SK-N-MC (cell line): ENCODE measurements at regions not wholly inside any gene's neighbourhood (a gene's known extent, or its start where the extent isn't known, plus 50 kb on each side); places are given as distances from the start of the nearest gene placed in this dataset.

Experiments used
- DNase-seq: peaks from one replicate; pipeline ENCODE4 v3.0.0-alpha.2; 2011; ENCODE audit warnings: low read depth, low spot score
- H3K27ac ChIP-seq: fragments of 200-600 bp; sonication (generic); 2 replicates; pipeline ENCODE4 v1.5.1; 2016; ENCODE audit warnings: mixed run types
- H3K36me3 ChIP-seq: fragments of 200-600 bp; sonication (generic); 2 replicates; pipeline ENCODE4 v1.6.1; 2017; ENCODE audit warnings: antibody characterized with exemption, low read length, mixed read lengths; ENCODE audit not compliant: insufficient read depth
- H3K4me3 ChIP-seq: fragments of 200-600 bp; sonication (generic); 2 replicates; pipeline ENCODE4 v1.5.1; 2016
- H3K9ac ChIP-seq: fragments of 200-600 bp; sonication (generic); 2 replicates; pipeline ENCODE4 v1.8.0; 2017; ENCODE audit warnings: mixed run types, mixed read lengths; ENCODE audit not compliant: insufficient read length
- H3K9me3 ChIP-seq: fragments of 200-600 bp; sonication (generic); 2 replicates; pipeline ENCODE4 v1.6.1; 2017; ENCODE audit warnings: low read depth, mild to moderate bottlenecking, antibody characterized with exemption, low read length, moderate library complexity, mixed read lengths
- EZH2 ChIP-seq: fragments of 200-600 bp; sonication (generic); IDR thresholded peaks from one replicate; pipeline ENCODE4 v1.6.1; 2017; ENCODE audit warnings: antibody characterized with exemption
- FOXP2 ChIP-seq: optimal IDR thresholded peaks from 2 replicates; pipeline ENCODE3; 2011; ENCODE audit warnings: mild to moderate bottlenecking, moderate library complexity; ENCODE audit not compliant: insufficient read depth; ENCODE audit errors: extremely low read length, control extremely low read depth
- POLR2AphosphoS5 ChIP-seq: IDR thresholded peaks from 2 replicates; pipeline ENCODE4 v1.6.1; 2012; ENCODE audit warnings: mild to moderate bottlenecking, low read depth, low read length, borderline replicate concordance

- Histone ChIP-seq H3K27ac (no peak overlapping the region), H3K9ac (no peak overlapping the region), H3K4me3 (no peak overlapping the region), H3K36me3 (no peaks in the 10 kb centered on the region), H3K9me3 (no peaks in the 10 kb centered on the region)
- no peak for TF ChIP-seq EZH2
- no peak for TF ChIP-seq POLR2AphosphoS5
- TF ChIP-seq FOXP2: no peak
- no peak for DNase-seq
Measured at GRCh38 chr6:98487612-98488011, 346.8 kb upstream of the POU3F2 start.

GRCh38 chr6:98498144-98498775 is 336.1 kb upstream of the POU3F2 start:
- no peak overlapping the region for H3K4me3 ChIP-seq
- no peak overlapping the region for H3K9ac ChIP-seq
- TF ChIP-seq EZH2 (no peak), POLR2AphosphoS5 (no peak), FOXP2 (no peak)
- H3K27ac ChIP-seq: no peak overlapping the region
- H3K36me3 ChIP-seq: no peaks in the 10 kb centered on the region
- no peaks in the 10 kb centered on the region for H3K9me3 ChIP-seq
- DNase-seq: no peak

GRCh38 chr6:98498866-98499265 is 335.5 kb upstream of the POU3F2 start:
- H3K4me3 ChIP-seq: no peak overlapping the region
- no peaks in the 10 kb centered on the region for H3K9me3 ChIP-seq
- no peak for TF ChIP-seq POLR2AphosphoS5
- no peak for TF ChIP-seq FOXP2
- no peak for TF ChIP-seq EZH2
- no peak overlapping the region for H3K27ac ChIP-seq
- no peak overlapping the region for H3K9ac ChIP-seq
- DNase-seq: no peak
- H3K36me3 ChIP-seq: no peaks in the 10 kb centered on the region

GRCh38 chr6:98514073-98514720 is 320.2 kb upstream of the POU3F2 start:
- H3K9ac ChIP-seq: no peak overlapping the region
- DNase-seq: no peak
- no peaks in the 10 kb centered on the region for H3K9me3 ChIP-seq
- no peak overlapping the region for H3K27ac ChIP-seq
- no peaks in the 10 kb centered on the region for H3K36me3 ChIP-seq
- TF ChIP-seq POLR2AphosphoS5 (no peak), FOXP2 (no peak), EZH2 (no peak)
- no peak overlapping the region for H3K4me3 ChIP-seq

GRCh38 chr6:98514796-98515195 is 319.6 kb upstream of the POU3F2 start:
- no peak for DNase-seq
- TF ChIP-seq FOXP2 (no peak), EZH2 (no peak), POLR2AphosphoS5 (no peak)
- H3K36me3 ChIP-seq: no peaks in the 10 kb centered on the region
- H3K27ac ChIP-seq: no peak overlapping the region
- H3K9me3 ChIP-seq: no peaks in the 10 kb centered on the region
- H3K4me3 ChIP-seq: no peak overlapping the region
- no peak overlapping the region for H3K9ac ChIP-seq

GRCh38 chr6:98516206-98516605 is 318.2 kb upstream of the POU3F2 start:
- no peak overlapping the region for H3K9ac ChIP-seq
- H3K36me3 ChIP-seq: no peaks in the 10 kb centered on the region
- H3K9me3 ChIP-seq: no peaks in the 10 kb centered on the region
- no peak for TF ChIP-seq EZH2
- no peak for TF ChIP-seq FOXP2
- TF ChIP-seq POLR2AphosphoS5: no peak
- H3K4me3 ChIP-seq: no peak overlapping the region
- no peak for DNase-seq
- H3K27ac ChIP-seq: no peak overlapping the region

- no peak for TF ChIP-seq EZH2
- TF ChIP-seq FOXP2: no peak
- no peak for TF ChIP-seq POLR2AphosphoS5
- no peak overlapping the region for H3K9ac ChIP-seq
- no peak overlapping the region for H3K27ac ChIP-seq
- H3K9me3 ChIP-seq: no peaks in the 10 kb centered on the region
- H3K36me3 ChIP-seq: no peaks in the 10 kb centered on the region
- H3K4me3 ChIP-seq: no peak overlapping the region
- DNase-seq: no peak
Measured at GRCh38 chr6:98516866-98517265, 317.5 kb upstream of the POU3F2 start.

GRCh38 chr6:98525860-98526259 is 308.5 kb upstream of the POU3F2 start:
- Histone ChIP-seq H3K9ac (no peak overlapping the region), H3K4me3 (no peak overlapping the region), H3K36me3 (no peaks in the 10 kb centered on the region), H3K9me3 (no peaks in the 10 kb centered on the region), H3K27ac (no peak overlapping the region)
- TF ChIP-seq POLR2AphosphoS5: no peak
- TF ChIP-seq EZH2: no peak
- TF ChIP-seq FOXP2: no peak
- no peak for DNase-seq

- DNase-seq: no peak
- Histone ChIP-seq H3K9ac (no peak overlapping the region), H3K27ac (no peak overlapping the region), H3K36me3 (no peaks in the 10 kb centered on the region), H3K9me3 (no peaks in the 10 kb centered on the region), H3K4me3 (no peak overlapping the region)
- TF ChIP-seq FOXP2: no peak
- TF ChIP-seq POLR2AphosphoS5: no peak
- no peak for TF ChIP-seq EZH2
Measured at GRCh38 chr6:98526465-98526864, 307.9 kb upstream of the POU3F2 start.
